Epithelial cell of esophagus (primary cell): ENCODE measurements at regions not wholly inside any gene's neighbourhood (a gene's known extent, or its start where the extent isn't known, plus 50 kb on each side); places are given as distances from the start of the nearest gene placed in this dataset.

Source experiments
- DNase-seq: peaks from one replicate; pipeline ENCODE4 v3.0.0; 2010; ENCODE audit warnings: low read depth
- H3K4me3 ChIP-seq: 2 replicates; pipeline ENCODE4 v1.5.1; 2011; ENCODE audit warnings: mild to moderate bottlenecking, low read length, control low read depth
- CTCF ChIP-seq: IDR thresholded peaks from 2 replicates; pipeline ENCODE4 v1.5.1; 2011; ENCODE audit warnings: low read depth, mild to moderate bottlenecking, low read length, control low read depth, inconsistent platforms; ENCODE audit not compliant: insufficient read depth; ENCODE audit errors: missing control alignments

GRCh38 chr4:111923786-111924185 is 221.5 kb upstream of the FAM241A start:
- TF ChIP-seq CTCF = no peak
- peak; percentile 74 for DNase-seq
- H3K4me3 ChIP-seq = no peak overlapping the region

- no peak for TF ChIP-seq CTCF
- no peak for DNase-seq
- H3K4me3 ChIP-seq = no peak overlapping the region
Measured at GRCh38 chr4:111924696-111925095, 220.6 kb upstream of the FAM241A start.

- no peak for TF ChIP-seq CTCF
- peak; percentile 51 for DNase-seq
- H3K4me3 ChIP-seq = no peak overlapping the region
Measured at GRCh38 chr4:111930659-111931058, 214.6 kb upstream of the FAM241A start.

GRCh38 chr4:111933703-111934102 is 211.6 kb upstream of the FAM241A start:
- no peak for DNase-seq
- TF ChIP-seq CTCF = no peak

GRCh38 chr4:111934314-111934713 is 210.9 kb upstream of the FAM241A start:
- peak; percentile 17 for DNase-seq
- no peak overlapping the region for H3K4me3 ChIP-seq
- TF ChIP-seq CTCF = no peak

More at GRCh38 chr4:111933703-111934102, 211.6 kb upstream of the FAM241A start:
- H3K4me3 ChIP-seq = no peak overlapping the region

- peak; percentile 53 for TF ChIP-seq CTCF
- H3K4me3 ChIP-seq = no peak overlapping the region
- peak; percentile 72 for DNase-seq
Measured at GRCh38 chr4:111937368-111937767, 207.9 kb upstream of the FAM241A start.

GRCh38 chr4:111941957-111942356 is 203.3 kb upstream of the FAM241A start:
- H3K4me3 ChIP-seq = no peak overlapping the region
- no peak for DNase-seq
- no peak for TF ChIP-seq CTCF
